ENCODE measurements at regions not wholly inside any gene's neighbourhood (a gene's known extent, or its start where the extent isn't known, plus 50 kb on each side); places are given as distances from the start of the nearest gene placed in this dataset.

- no peak for TF ChIP-seq ZFX (IDR thresholded peaks at IDR 0.05)
- no peak for TF ChIP-seq CTCF (conservative IDR thresholded peaks at IDR 0.05)
These were observed 114.8 kb downstream of the TBXT start for GRCh38 chr6:166052837-166053236.

GRCh38 chr6:166050559-166050958 is 117.1 kb downstream of the TBXT start:
- no peak overlapping the region for H3K27ac ChIP-seq
- no peak for TF ChIP-seq CTCF (conservative IDR thresholded peaks at IDR 0.05)
- no peak for TF ChIP-seq ZFX (IDR thresholded peaks at IDR 0.05)

More at GRCh38 chr6:166052837-166053236, 114.8 kb downstream of the TBXT start:
- no peak overlapping the region for H3K27ac ChIP-seq

- no peak for TF ChIP-seq CTCF (conservative IDR thresholded peaks at IDR 0.05)
- no peak for TF ChIP-seq ZFX (IDR thresholded peaks at IDR 0.05)
These were observed 120.7 kb downstream of the TBXT start for GRCh38 chr6:166046982-166047381.

GRCh38 chr6:166046226-166046625 is 121.4 kb downstream of the TBXT start:
- no peak overlapping the region for H3K27ac ChIP-seq
- TF ChIP-seq ZFX (IDR thresholded peaks at IDR 0.05) (no peak), CTCF (conservative IDR thresholded peaks at IDR 0.05) (no peak)

More at GRCh38 chr6:166046982-166047381, 120.7 kb downstream of the TBXT start:
- H3K27ac ChIP-seq = no peak overlapping the region

- TF ChIP-seq ZFX (IDR thresholded peaks at IDR 0.05) = no peak
- TF ChIP-seq CTCF (conservative IDR thresholded peaks at IDR 0.05) = no peak
- H3K27ac ChIP-seq = no peak overlapping the region
These were observed 121.8 kb downstream of the TBXT start for GRCh38 chr6:166045860-166046200.

- no peak overlapping the region for H3K27ac ChIP-seq
- TF ChIP-seq ZFX (IDR thresholded peaks at IDR 0.05) (no peak), CTCF (conservative IDR thresholded peaks at IDR 0.05) (no peak)
These were observed 122.3 kb downstream of the TBXT start for GRCh38 chr6:166045173-166045859.

- TF ChIP-seq CTCF (conservative IDR thresholded peaks at IDR 0.05) (no peak), ZFX (IDR thresholded peaks at IDR 0.05) (no peak)
These were observed 126.4 kb downstream of the TBXT start for GRCh38 chr6:166041277-166041676.

More at GRCh38 chr6:166041277-166041676, 126.4 kb downstream of the TBXT start:
- H3K27ac ChIP-seq = no peak overlapping the region
